ENCODE measurements at regions not wholly inside any gene's neighbourhood (a gene's known extent, or its start where the extent isn't known, plus 50 kb on each side); places are given as distances from the start of the nearest gene placed in this dataset.
"Not testable (repeated sequence)": the region's sequence is repeated elsewhere in the genome, so short reads cannot be mapped to it uniquely, and the experiment has no call there.

- intact Hi-C loops (cut with micrococcal nuclease), result no loop called here
- H3K4me3 Mint-ChIP-seq, result no peak overlapping the region
- peaks cover 6% of the 10 kb centered on the region for H3K4me1 Mint-ChIP-seq (ENCODE audit: low read depth)
- H3K36me3 Mint-ChIP-seq (ENCODE audit: low read depth), result no peaks in the 10 kb centered on the region
- no peak overlapping the region for H3K27ac Mint-ChIP-seq
- peaks cover 8% of the 10 kb centered on the region for H3K9me3 Mint-ChIP-seq
- peaks cover 22% of the 10 kb centered on the region for H3K27me3 Mint-ChIP-seq
Observed at GRCh38 chr7:127477295-127478023, 85.0 kb upstream of the ZNF800 start.

GRCh38 chr7:127476618-127477017, 84.1 kb upstream of the ZNF800 start:
- H3K27me3 Mint-ChIP-seq, result peaks cover 20% of the 10 kb centered on the region
- no peaks in the 10 kb centered on the region for H3K36me3 Mint-ChIP-seq (ENCODE audit: low read depth)
- peaks cover 8% of the 10 kb centered on the region for H3K9me3 Mint-ChIP-seq
- no peak overlapping the region for H3K27ac Mint-ChIP-seq
- intact Hi-C loops (cut with micrococcal nuclease), result no loop called here
- no peak overlapping the region for H3K4me3 Mint-ChIP-seq
- H3K4me1 Mint-ChIP-seq (ENCODE audit: low read depth), result peaks cover 6% of the 10 kb centered on the region

- Mint-ChIP-seq H3K36me3 (ENCODE audit: low read depth) (no peaks in the 10 kb centered on the region), H3K4me3 (no peak overlapping the region), H3K4me1 (ENCODE audit: low read depth) (peaks cover 6% of the 10 kb centered on the region), H3K27ac (no peak overlapping the region), H3K9me3 (peaks cover 8% of the 10 kb centered on the region), H3K27me3 (peaks cover 20% of the 10 kb centered on the region)
- intact Hi-C loops (cut with micrococcal nuclease), result no loop called here
Observed at GRCh38 chr7:127474457-127474856, 81.9 kb upstream of the ZNF800 start.

- peaks cover 16% of the 10 kb centered on the region for H3K27me3 Mint-ChIP-seq
- peaks cover 6% of the 10 kb centered on the region for H3K4me1 Mint-ChIP-seq (ENCODE audit: low read depth)
- no peak overlapping the region for H3K27ac Mint-ChIP-seq
- H3K4me3 Mint-ChIP-seq, result no peak overlapping the region
- intact Hi-C loops (cut with micrococcal nuclease), result no loop called here
- no peaks in the 10 kb centered on the region for H3K36me3 Mint-ChIP-seq (ENCODE audit: low read depth)
- H3K9me3 Mint-ChIP-seq, result peaks cover 8% of the 10 kb centered on the region
Observed at GRCh38 chr7:127473409-127473808, 80.9 kb upstream of the ZNF800 start.

- Mint-ChIP-seq H3K4me3 (no peak overlapping the region), H3K4me1 (ENCODE audit: low read depth) (no peaks in the 10 kb centered on the region), H3K36me3 (ENCODE audit: low read depth) (no peaks in the 10 kb centered on the region), H3K27ac (no peak overlapping the region), H3K9me3 (peaks cover 17% of the 10 kb centered on the region), H3K27me3 (peaks cover 6% of the 10 kb centered on the region)
- intact Hi-C loops (cut with micrococcal nuclease), result no loop called here
Observed at GRCh38 chr7:127460077-127460476, 67.6 kb upstream of the ZNF800 start.

- H3K36me3 Mint-ChIP-seq (ENCODE audit: low read depth); intact Hi-C loops (cut with micrococcal nuclease); H3K27ac Mint-ChIP-seq; H3K4me1 Mint-ChIP-seq (ENCODE audit: low read depth); H3K4me3 Mint-ChIP-seq: not testable (repeated sequence)
- peaks cover 47% of the 10 kb centered on the region for H3K27me3 Mint-ChIP-seq
- peaks cover 11% of the 10 kb centered on the region for H3K9me3 Mint-ChIP-seq
Observed at GRCh38 chr7:127451258-127451657, 58.8 kb upstream of the ZNF800 start.

GRCh38 chr7:127448566-127448965, 56.1 kb upstream of the ZNF800 start:
- peaks cover 17% of the 10 kb centered on the region for H3K9me3 Mint-ChIP-seq
- intact Hi-C loops (cut with micrococcal nuclease), result no loop called here
- no peak overlapping the region for H3K4me3 Mint-ChIP-seq
- H3K36me3 Mint-ChIP-seq (ENCODE audit: low read depth), result no peaks in the 10 kb centered on the region
- no peak overlapping the region for H3K27ac Mint-ChIP-seq
- no peaks in the 10 kb centered on the region for H3K4me1 Mint-ChIP-seq (ENCODE audit: low read depth)
- peaks cover 41% of the 10 kb centered on the region for H3K27me3 Mint-ChIP-seq

- intact Hi-C loops (cut with micrococcal nuclease), result no loop called here
- Mint-ChIP-seq H3K9me3 (peaks cover 17% of the 10 kb centered on the region), H3K27me3 (peaks cover 43% of the 10 kb centered on the region), H3K4me3 (no peak overlapping the region), H3K36me3 (ENCODE audit: low read depth) (no peaks in the 10 kb centered on the region), H3K27ac (no peak overlapping the region), H3K4me1 (ENCODE audit: low read depth) (no peaks in the 10 kb centered on the region)
Observed at GRCh38 chr7:127447326-127447945, 54.9 kb upstream of the ZNF800 start.

GRCh38 chr7:127446842-127447241, 54.3 kb upstream of the ZNF800 start:
- no peaks in the 10 kb centered on the region for H3K36me3 Mint-ChIP-seq (ENCODE audit: low read depth)
- intact Hi-C loops (cut with micrococcal nuclease), result no loop called here
- no peak overlapping the region for H3K27ac Mint-ChIP-seq
- H3K9me3 Mint-ChIP-seq, result peaks cover 17% of the 10 kb centered on the region
- no peak overlapping the region for H3K4me3 Mint-ChIP-seq
- peaks cover 41% of the 10 kb centered on the region for H3K27me3 Mint-ChIP-seq
- no peaks in the 10 kb centered on the region for H3K4me1 Mint-ChIP-seq (ENCODE audit: low read depth)
